ENCODE measurements at regions not wholly inside any gene's neighbourhood (a gene's known extent, or its start where the extent isn't known, plus 50 kb on each side); places are given as distances from the start of the nearest gene placed in this dataset.

- Mint-ChIP-seq H3K27ac (no peak overlapping the region), H3K4me3 (no peak overlapping the region), H3K36me3 (no peaks in the 10 kb centered on the region), H3K27me3 (ENCODE audit: insufficient read depth, low read depth) (no peaks in the 10 kb centered on the region), H3K9me3 (no peaks in the 10 kb centered on the region), H3K4me1 (no peaks in the 10 kb centered on the region)
- no peaks in the 10 kb centered on the region for H3F3A ChIP-seq (ENCODE audit: low read depth)
- no peaks in the 10 kb centered on the region for H3K9me3 ChIP-seq (ENCODE audit: low read depth)
- no peaks in the 10 kb centered on the region for H3K4me1 ChIP-seq
- no peaks in the 10 kb centered on the region for H3K27me3 ChIP-seq
- no peak overlapping the region for H3K27ac ChIP-seq
- no peak overlapping the region for H2AFZ ChIP-seq (replicated peaks)
- no peak overlapping the region for H3K4me2 ChIP-seq
- no peak for DNase-seq (ENCODE audit: low spot score)
- H3K79me2 ChIP-seq (ENCODE audit: low read depth): no peaks in the 10 kb centered on the region
- H3K4me3 ChIP-seq: no peak overlapping the region
- H3K36me3 ChIP-seq: no peaks in the 10 kb centered on the region
- no peaks in the 10 kb centered on the region for H4K20me1 ChIP-seq (ENCODE audit: low read depth)
- no peak overlapping the region for H3K9ac ChIP-seq
- TF ChIP-seq EZH2phosphoT487 (IDR thresholded peaks at IDR 0.05): no peak
- no peak for TF ChIP-seq CTCF (IDR thresholded peaks at IDR 0.05)
- TF ChIP-seq EZH2 (IDR thresholded peaks at IDR 0.05): no peak
Measured at GRCh38 chr2:57892920-57893319, 153.7 kb upstream of the VRK2 start.

- Mint-ChIP-seq H3K4me3 (no peak overlapping the region), H3K9me3 (no peaks in the 10 kb centered on the region)
- no peak overlapping the region for H3K27ac ChIP-seq
Measured at GRCh38 chr2:57893347-57893746, 153.3 kb upstream of the VRK2 start.

GRCh38 chr2:57893786-57894185 is 152.8 kb upstream of the VRK2 start:
- Histone ChIP-seq H3F3A (ENCODE audit: low read depth) (no peaks in the 10 kb centered on the region), H3K27me3 (no peaks in the 10 kb centered on the region), H3K36me3 (no peaks in the 10 kb centered on the region), H3K4me2 (no peak overlapping the region), H3K9me3 (ENCODE audit: low read depth) (no peaks in the 10 kb centered on the region), H3K4me3 (no peak overlapping the region), H4K20me1 (ENCODE audit: low read depth) (no peaks in the 10 kb centered on the region), H3K79me2 (ENCODE audit: low read depth) (no peaks in the 10 kb centered on the region), H2AFZ (replicated peaks) (no peak overlapping the region), H3K9ac (no peak overlapping the region), H3K27ac (no peak overlapping the region), H3K4me1 (no peaks in the 10 kb centered on the region)
- H3K4me3 Mint-ChIP-seq: no peak overlapping the region
- no peak for DNase-seq (ENCODE audit: low spot score)
- no peak for TF ChIP-seq EZH2phosphoT487 (IDR thresholded peaks at IDR 0.05)
- TF ChIP-seq CTCF (IDR thresholded peaks at IDR 0.05): no peak
- no peak for TF ChIP-seq EZH2 (IDR thresholded peaks at IDR 0.05)
- no peaks in the 10 kb centered on the region for H3K9me3 Mint-ChIP-seq
- no peaks in the 10 kb centered on the region for H3K4me1 Mint-ChIP-seq
- H3K27ac Mint-ChIP-seq: no peak overlapping the region
- H3K27me3 Mint-ChIP-seq (ENCODE audit: insufficient read depth, low read depth): no peaks in the 10 kb centered on the region
- H3K36me3 Mint-ChIP-seq: no peaks in the 10 kb centered on the region

More at GRCh38 chr2:57893347-57893746, 153.3 kb upstream of the VRK2 start:
- Histone ChIP-seq H4K20me1 (ENCODE audit: low read depth) (no peaks in the 10 kb centered on the region), H2AFZ (replicated peaks) (no peak overlapping the region), H3K27me3 (no peaks in the 10 kb centered on the region), H3K4me2 (no peak overlapping the region), H3K4me3 (no peak overlapping the region), H3K9me3 (ENCODE audit: low read depth) (no peaks in the 10 kb centered on the region), H3K4me1 (no peaks in the 10 kb centered on the region), H3K9ac (no peak overlapping the region), H3K79me2 (ENCODE audit: low read depth) (no peaks in the 10 kb centered on the region), H3K36me3 (no peaks in the 10 kb centered on the region), H3F3A (ENCODE audit: low read depth) (no peaks in the 10 kb centered on the region)
- Mint-ChIP-seq H3K4me1 (no peaks in the 10 kb centered on the region), H3K27me3 (ENCODE audit: insufficient read depth, low read depth) (no peaks in the 10 kb centered on the region), H3K27ac (no peak overlapping the region), H3K36me3 (no peaks in the 10 kb centered on the region)
- no peak for DNase-seq (ENCODE audit: low spot score)
- TF ChIP-seq EZH2phosphoT487 (IDR thresholded peaks at IDR 0.05) (no peak), EZH2 (IDR thresholded peaks at IDR 0.05) (no peak), CTCF (IDR thresholded peaks at IDR 0.05) (no peak)
